ENCODE measurements at regions not wholly inside any gene's neighbourhood (a gene's known extent, or its start where the extent isn't known, plus 50 kb on each side); places are given as distances from the start of the nearest gene placed in this dataset.

- Histone ChIP-seq H3K9me3 (ENCODE audit: control insufficient read depth, insufficient read depth, low read length) (no peaks in the 10 kb centered on the region), H3K36me3 (ENCODE audit: control insufficient read depth, insufficient read depth, low read length) (no peaks in the 10 kb centered on the region), H3K27me3 (ENCODE audit: control insufficient read depth, insufficient read depth, low read length) (no peaks in the 10 kb centered on the region), H3K4me1 (ENCODE audit: control insufficient read depth, insufficient read depth, low read length) (no peaks in the 10 kb centered on the region), H3K9ac (ENCODE audit: low read depth, low read length) (no peak overlapping the region), H3K27ac (ENCODE audit: low read depth, low read length) (no peak overlapping the region), H3K4me3 (ENCODE audit: low read depth, low read length) (no peak overlapping the region)
Measured at GRCh38 chr14:39847194-39847593, 415.0 kb upstream of the FBXO33 start.

GRCh38 chr14:39843881-39844280 is 411.6 kb upstream of the FBXO33 start:
- no peaks in the 10 kb centered on the region for H3K4me1 ChIP-seq (ENCODE audit: control insufficient read depth, insufficient read depth, low read length)
- no peak overlapping the region for H3K27ac ChIP-seq (ENCODE audit: low read depth, low read length)
- no peaks in the 10 kb centered on the region for H3K9me3 ChIP-seq (ENCODE audit: control insufficient read depth, insufficient read depth, low read length)
- H3K9ac ChIP-seq (ENCODE audit: low read depth, low read length) = no peak overlapping the region
- H3K36me3 ChIP-seq (ENCODE audit: control insufficient read depth, insufficient read depth, low read length) = no peaks in the 10 kb centered on the region
- no peak overlapping the region for H3K4me3 ChIP-seq (ENCODE audit: low read depth, low read length)
- H3K27me3 ChIP-seq (ENCODE audit: control insufficient read depth, insufficient read depth, low read length) = no peaks in the 10 kb centered on the region

- H3K27me3 ChIP-seq (ENCODE audit: control insufficient read depth, insufficient read depth, low read length) = no peaks in the 10 kb centered on the region
- H3K9ac ChIP-seq (ENCODE audit: low read depth, low read length) = no peak overlapping the region
- no peaks in the 10 kb centered on the region for H3K36me3 ChIP-seq (ENCODE audit: control insufficient read depth, insufficient read depth, low read length)
- H3K4me3 ChIP-seq (ENCODE audit: low read depth, low read length) = no peak overlapping the region
- no peaks in the 10 kb centered on the region for H3K9me3 ChIP-seq (ENCODE audit: control insufficient read depth, insufficient read depth, low read length)
- H3K4me1 ChIP-seq (ENCODE audit: control insufficient read depth, insufficient read depth, low read length) = no peaks in the 10 kb centered on the region
- H3K27ac ChIP-seq (ENCODE audit: low read depth, low read length) = no peak overlapping the region
Measured at GRCh38 chr14:39841088-39841487, 408.9 kb upstream of the FBXO33 start.

DNA sequence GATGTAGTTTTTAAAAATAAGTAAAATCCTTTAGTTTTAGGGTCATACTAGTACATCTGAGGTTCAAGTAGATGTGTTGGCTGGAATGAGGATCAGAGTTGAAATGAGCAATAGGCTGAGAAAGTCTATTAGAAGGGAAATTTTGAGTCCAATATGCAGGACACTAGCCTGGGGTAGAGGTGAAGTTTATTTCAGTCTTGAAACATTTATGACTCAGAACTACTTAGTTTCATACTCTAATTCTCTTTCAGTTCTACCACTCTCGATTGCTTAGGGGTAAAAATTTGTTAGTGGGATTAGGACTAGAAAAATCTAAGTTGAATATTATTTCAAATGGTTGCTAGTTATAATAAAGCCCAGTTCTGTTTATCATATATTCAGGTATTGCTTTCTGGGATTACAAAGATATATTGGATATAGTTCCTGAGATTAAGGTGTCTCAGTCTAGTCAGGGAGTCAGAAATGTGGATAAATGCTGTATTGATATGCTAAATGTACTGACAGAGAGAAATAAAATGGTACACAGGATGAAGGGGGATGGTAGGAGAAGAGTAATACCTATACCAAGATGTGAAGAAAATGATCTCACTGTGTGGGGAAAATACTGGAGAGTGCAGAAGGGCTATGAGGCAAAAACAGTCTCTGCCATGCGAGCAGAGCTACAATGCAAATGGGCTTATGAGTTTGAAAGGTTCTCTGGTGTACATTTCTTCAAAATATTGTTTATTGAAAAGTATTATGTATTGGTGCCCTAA is 395.8 kb upstream of the FBXO33 start:
- H3K27me3 ChIP-seq (ENCODE audit: control insufficient read depth, insufficient read depth, low read length) = no peaks in the 10 kb centered on the region
- H3K9me3 ChIP-seq (ENCODE audit: control insufficient read depth, insufficient read depth, low read length) = no peaks in the 10 kb centered on the region
- H3K4me3 ChIP-seq (ENCODE audit: low read depth, low read length) = no peak overlapping the region
- H3K36me3 ChIP-seq (ENCODE audit: control insufficient read depth, insufficient read depth, low read length) = no peaks in the 10 kb centered on the region
- H3K4me1 ChIP-seq (ENCODE audit: control insufficient read depth, insufficient read depth, low read length) = no peaks in the 10 kb centered on the region
- no peak overlapping the region for H3K9ac ChIP-seq (ENCODE audit: low read depth, low read length)
- H3K27ac ChIP-seq (ENCODE audit: low read depth, low read length) = no peak overlapping the region

GRCh38 chr14:39812532-39813320 is 380.5 kb upstream of the FBXO33 start:
- Histone ChIP-seq H3K27ac (ENCODE audit: low read depth, low read length) (no peak overlapping the region), H3K4me1 (ENCODE audit: control insufficient read depth, insufficient read depth, low read length) (no peaks in the 10 kb centered on the region), H3K9ac (ENCODE audit: low read depth, low read length) (no peak overlapping the region), H3K4me3 (ENCODE audit: low read depth, low read length) (no peak overlapping the region), H3K9me3 (ENCODE audit: control insufficient read depth, insufficient read depth, low read length) (no peaks in the 10 kb centered on the region), H3K27me3 (ENCODE audit: control insufficient read depth, insufficient read depth, low read length) (no peaks in the 10 kb centered on the region), H3K36me3 (ENCODE audit: control insufficient read depth, insufficient read depth, low read length) (no peaks in the 10 kb centered on the region)

DNA sequence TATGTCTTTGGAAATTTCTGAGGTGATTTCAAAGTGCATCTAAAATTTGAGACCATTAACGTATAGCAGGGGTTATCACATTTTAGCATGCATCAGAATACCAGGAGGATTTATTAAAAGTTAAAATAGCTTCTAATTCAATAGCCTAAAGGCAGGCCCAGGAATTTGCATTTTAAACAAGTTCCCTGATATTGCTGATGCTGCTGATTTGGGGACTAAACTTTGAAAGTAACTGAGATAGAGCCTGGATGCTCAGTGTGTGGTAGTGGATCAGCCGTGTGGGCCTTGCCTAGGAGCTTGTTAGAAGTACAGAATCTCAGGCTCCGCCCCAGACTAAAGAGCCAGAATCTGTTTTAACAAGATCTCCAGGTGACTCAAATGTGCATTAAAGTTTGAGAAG is 375.0 kb upstream of the FBXO33 start:
- Histone ChIP-seq H3K36me3 (ENCODE audit: control insufficient read depth, insufficient read depth, low read length) (no peaks in the 10 kb centered on the region), H3K9me3 (ENCODE audit: control insufficient read depth, insufficient read depth, low read length) (no peaks in the 10 kb centered on the region), H3K4me3 (ENCODE audit: low read depth, low read length) (no peak overlapping the region), H3K27ac (ENCODE audit: low read depth, low read length) (no peak overlapping the region), H3K27me3 (ENCODE audit: control insufficient read depth, insufficient read depth, low read length) (no peaks in the 10 kb centered on the region), H3K4me1 (ENCODE audit: control insufficient read depth, insufficient read depth, low read length) (0 out of 2 replicates have a peak, but pooled peaks cover 4% of the 10 kb centered on the region), H3K9ac (ENCODE audit: low read depth, low read length) (no peak overlapping the region)

GRCh38 chr14:39784461-39784860 is 352.2 kb upstream of the FBXO33 start:
- Histone ChIP-seq H3K27ac (ENCODE audit: low read depth, low read length) (no peak overlapping the region), H3K9ac (ENCODE audit: low read depth, low read length) (no peak overlapping the region), H3K36me3 (ENCODE audit: control insufficient read depth, insufficient read depth, low read length) (no peaks in the 10 kb centered on the region), H3K4me1 (ENCODE audit: control insufficient read depth, insufficient read depth, low read length) (no peaks in the 10 kb centered on the region; the same call in 1 of the 2 replicates), H3K4me3 (ENCODE audit: low read depth, low read length) (no peak overlapping the region), H3K27me3 (ENCODE audit: control insufficient read depth, insufficient read depth, low read length) (no peaks in the 10 kb centered on the region), H3K9me3 (ENCODE audit: control insufficient read depth, insufficient read depth, low read length) (no peaks in the 10 kb centered on the region)

DNA sequence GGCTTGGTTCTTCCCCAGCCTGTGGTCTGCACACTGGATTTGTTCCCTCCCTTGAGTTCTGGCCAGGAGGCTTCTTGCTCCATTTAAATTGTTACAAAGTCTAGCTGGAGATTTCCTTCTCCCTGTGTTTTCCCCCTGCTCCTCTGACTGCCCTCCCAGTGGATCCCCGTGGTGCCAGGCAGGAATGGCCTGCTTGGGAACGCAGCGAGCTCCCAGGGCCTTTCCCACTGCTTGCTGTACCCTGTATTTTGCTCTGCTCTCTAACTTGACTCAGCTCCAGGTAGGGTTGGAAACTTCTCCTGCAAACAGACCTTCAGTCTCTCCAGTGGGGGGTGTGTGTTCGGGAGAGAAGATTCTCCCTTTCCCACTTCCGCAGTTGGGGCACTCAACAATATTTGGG is 349.2 kb upstream of the FBXO33 start:
- Histone ChIP-seq H3K36me3 (ENCODE audit: control insufficient read depth, insufficient read depth, low read length) (no peaks in the 10 kb centered on the region), H3K9me3 (ENCODE audit: control insufficient read depth, insufficient read depth, low read length) (no peaks in the 10 kb centered on the region), H3K9ac (ENCODE audit: low read depth, low read length) (no peak overlapping the region), H3K27ac (ENCODE audit: low read depth, low read length) (no peak overlapping the region), H3K27me3 (ENCODE audit: control insufficient read depth, insufficient read depth, low read length) (no peaks in the 10 kb centered on the region), H3K4me3 (ENCODE audit: low read depth, low read length) (no peak overlapping the region), H3K4me1 (ENCODE audit: control insufficient read depth, insufficient read depth, low read length) (no peaks in the 10 kb centered on the region; the same call in 1 of the 2 replicates)

DNA sequence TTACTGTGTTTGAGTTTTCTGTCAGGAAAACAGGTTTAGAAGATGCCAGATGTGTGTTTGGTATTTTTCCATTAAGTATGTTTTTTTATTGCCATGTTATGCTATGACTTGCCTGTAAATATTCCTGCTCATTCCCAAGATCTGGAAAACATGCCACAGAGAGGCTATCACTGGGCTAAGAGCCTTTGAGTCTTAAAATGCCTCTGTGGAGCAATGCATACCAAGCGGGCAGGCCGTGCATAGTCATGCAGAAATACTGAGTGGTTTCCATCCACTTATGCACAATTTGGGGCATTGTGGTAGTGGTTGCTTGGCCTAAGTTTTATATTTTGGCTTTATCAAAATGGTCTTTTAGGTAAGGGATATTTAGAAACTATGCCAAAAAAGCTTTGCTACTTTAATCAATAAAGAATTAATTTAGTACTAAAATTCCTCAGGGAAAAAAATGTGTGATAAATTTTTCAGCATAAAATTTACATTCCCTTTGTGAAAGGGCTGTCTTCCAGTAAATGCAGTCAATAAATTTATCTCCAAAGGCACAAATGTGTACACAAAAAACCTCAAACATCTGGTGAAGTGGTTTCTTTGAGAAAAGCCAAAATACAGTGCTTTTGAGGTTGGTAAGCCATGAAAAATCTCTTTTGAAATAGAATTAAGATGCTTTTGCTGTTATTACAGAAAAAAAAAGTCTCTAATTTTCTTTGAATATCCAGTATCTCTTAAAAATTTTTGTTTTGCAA is 341.3 kb upstream of the FBXO33 start:
- Histone ChIP-seq H3K9ac (ENCODE audit: low read depth, low read length) (no peak overlapping the region), H3K27ac (ENCODE audit: low read depth, low read length) (no peak overlapping the region), H3K36me3 (ENCODE audit: control insufficient read depth, insufficient read depth, low read length) (no peaks in the 10 kb centered on the region)

DNA sequence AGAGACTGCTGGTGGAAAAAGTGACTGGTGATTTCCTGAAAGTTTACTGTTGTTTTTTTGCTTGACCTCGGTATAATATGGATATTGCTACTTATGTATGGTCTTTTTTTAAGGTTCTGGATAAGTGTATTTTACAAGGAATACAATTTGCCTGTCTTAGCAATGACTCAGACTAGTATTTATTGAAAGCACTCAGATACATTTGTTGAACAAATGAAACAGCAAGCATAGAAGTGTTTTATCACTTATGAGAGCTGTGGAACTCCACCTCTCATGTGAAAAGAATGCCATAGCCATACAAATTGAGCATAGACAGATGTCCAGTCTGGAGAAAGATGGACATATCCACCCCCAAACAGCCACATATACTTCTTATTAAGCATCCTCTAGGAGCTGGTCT is 340.4 kb upstream of the FBXO33 start:
- Histone ChIP-seq H3K9me3 (ENCODE audit: control insufficient read depth, insufficient read depth, low read length) (no peaks in the 10 kb centered on the region), H3K9ac (ENCODE audit: low read depth, low read length) (no peak overlapping the region), H3K4me1 (ENCODE audit: control insufficient read depth, insufficient read depth, low read length) (peaks cover 12% of the 10 kb centered on the region), H3K36me3 (ENCODE audit: control insufficient read depth, insufficient read depth, low read length) (no peaks in the 10 kb centered on the region), H3K27me3 (ENCODE audit: control insufficient read depth, insufficient read depth, low read length) (no peaks in the 10 kb centered on the region), H3K27ac (ENCODE audit: low read depth, low read length) (no peak overlapping the region), H3K4me3 (ENCODE audit: low read depth, low read length) (no peak overlapping the region)

More for the DNA sequence above, 341.3 kb upstream of the FBXO33 start:
- Histone ChIP-seq H3K4me1 (ENCODE audit: control insufficient read depth, insufficient read depth, low read length) (peaks cover 12% of the 10 kb centered on the region), H3K27me3 (ENCODE audit: control insufficient read depth, insufficient read depth, low read length) (no peaks in the 10 kb centered on the region), H3K4me3 (ENCODE audit: low read depth, low read length) (no peak overlapping the region), H3K9me3 (ENCODE audit: control insufficient read depth, insufficient read depth, low read length) (no peaks in the 10 kb centered on the region)

- peaks cover 12% of the 10 kb centered on the region for H3K4me1 ChIP-seq (ENCODE audit: control insufficient read depth, insufficient read depth, low read length)
- H3K9me3 ChIP-seq (ENCODE audit: control insufficient read depth, insufficient read depth, low read length) = no peaks in the 10 kb centered on the region
- H3K9ac ChIP-seq (ENCODE audit: low read depth, low read length) = no peak overlapping the region
- no peak overlapping the region for H3K27ac ChIP-seq (ENCODE audit: low read depth, low read length)
- H3K36me3 ChIP-seq (ENCODE audit: control insufficient read depth, insufficient read depth, low read length) = no peaks in the 10 kb centered on the region
- no peaks in the 10 kb centered on the region for H3K27me3 ChIP-seq (ENCODE audit: control insufficient read depth, insufficient read depth, low read length)
- H3K4me3 ChIP-seq (ENCODE audit: low read depth, low read length) = no peak overlapping the region
Measured at GRCh38 chr14:39768589-39768988, 336.4 kb upstream of the FBXO33 start.

All from HUES48 (cell line).